ENCODE measurements at regions not wholly inside any gene's neighbourhood (a gene's known extent, or its start where the extent isn't known, plus 50 kb on each side); places are given as distances from the start of the nearest gene placed in this dataset.
A peak's percentile ranks its signal among the peaks of the same experiment; 100 is the strongest.
"Not testable (repeated sequence)": the region's sequence is repeated elsewhere in the genome, so short reads cannot be mapped to it uniquely, and the experiment has no call there.

DNA sequence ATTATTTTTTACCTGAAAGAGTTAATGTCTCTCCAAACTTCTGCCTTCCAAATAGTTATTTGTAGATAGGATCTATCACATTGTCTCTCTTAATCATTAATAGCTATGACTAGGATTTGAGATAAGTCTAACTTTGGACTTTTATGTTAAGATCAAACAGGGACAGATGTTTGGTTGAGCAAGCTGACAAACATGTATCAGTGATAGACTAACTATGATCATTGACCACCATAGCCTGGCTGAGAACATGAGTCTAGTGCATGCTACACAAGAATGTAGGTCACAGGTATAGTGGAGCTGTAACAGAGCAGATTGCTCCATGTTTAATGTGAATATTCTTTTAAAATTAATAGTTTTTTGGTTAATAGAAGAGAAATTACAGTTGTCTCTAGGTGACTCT is 52.0 kb downstream of the SYT15B start:
- H3K9me3 ChIP-seq (ENCODE audit: control insufficient read depth, insufficient read depth, low read length); DNase-seq (ENCODE audit: low read depth, low spot score); H3K4me3 ChIP-seq (ENCODE audit: low read depth, low read length); H3K27me3 ChIP-seq (ENCODE audit: control insufficient read depth, insufficient read depth, low read length); CTCF ChIA-PET; H3K27ac ChIP-seq (ENCODE audit: low read depth, low read length); POLR2A ChIA-PET: not testable (repeated sequence)

DNA sequence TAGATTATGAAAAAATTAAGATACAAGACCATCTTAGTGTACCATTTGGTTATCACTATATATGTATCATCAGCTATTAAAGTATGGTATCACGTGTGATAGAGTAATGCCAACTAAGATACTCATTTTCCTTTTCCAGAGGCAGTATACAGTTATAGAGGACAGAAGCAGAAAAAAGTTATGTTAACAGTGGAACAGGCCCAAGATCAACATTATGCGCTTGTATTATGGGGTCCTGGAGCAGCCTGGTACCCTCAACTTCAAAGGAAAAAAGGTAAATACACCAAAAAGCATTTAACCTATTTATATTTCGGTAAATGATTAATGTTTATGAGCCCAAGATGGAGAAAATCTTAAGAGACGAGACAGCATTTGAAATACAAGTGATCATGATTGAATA is 52.9 kb downstream of the SYT15B start:
- H3K27ac ChIP-seq (ENCODE audit: low read depth, low read length); H3K27me3 ChIP-seq (ENCODE audit: control insufficient read depth, insufficient read depth, low read length); CTCF ChIA-PET; H3K4me3 ChIP-seq (ENCODE audit: low read depth, low read length); POLR2A ChIA-PET; H3K9me3 ChIP-seq (ENCODE audit: control insufficient read depth, insufficient read depth, low read length); DNase-seq (ENCODE audit: low read depth, low spot score): not testable (repeated sequence)

DNA sequence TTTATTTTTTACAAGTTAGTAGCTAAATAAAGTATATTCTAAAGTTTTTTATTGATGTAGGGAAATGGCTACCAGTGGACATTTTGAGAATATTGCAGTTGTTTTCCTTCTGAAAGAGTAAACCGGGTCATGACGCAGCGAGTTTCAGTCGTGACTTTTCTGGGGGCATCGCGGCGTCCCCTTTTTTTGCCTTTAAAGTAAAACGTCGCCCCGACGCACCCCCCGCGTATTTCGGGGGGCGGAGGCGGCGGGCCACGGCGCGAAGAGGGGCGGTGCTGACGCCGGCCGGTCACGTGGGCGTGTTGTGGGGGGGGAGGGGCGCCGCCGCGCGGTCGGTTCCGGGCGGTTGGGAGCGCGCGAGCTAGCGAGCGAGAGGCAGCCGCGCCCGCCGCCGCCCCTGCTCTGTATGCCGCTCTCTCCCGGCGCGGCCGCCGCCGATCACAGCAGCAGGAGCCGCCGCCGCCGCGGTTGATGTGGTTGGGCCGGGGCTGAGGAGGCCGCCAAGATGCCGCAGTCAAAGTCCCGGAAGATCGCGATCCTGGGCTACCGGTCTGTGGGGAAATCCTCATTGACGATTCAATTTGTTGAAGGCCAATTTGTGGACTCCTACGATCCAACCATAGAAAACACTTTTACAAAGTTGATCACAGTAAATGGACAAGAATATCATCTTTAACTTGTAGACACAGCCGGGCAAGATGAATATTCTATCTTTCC is 57.5 kb downstream of the SYT15B start:
- H3K27ac ChIP-seq (ENCODE audit: low read depth, low read length); H3K27me3 ChIP-seq (ENCODE audit: control insufficient read depth, insufficient read depth, low read length); POLR2A ChIA-PET; H3K9me3 ChIP-seq (ENCODE audit: control insufficient read depth, insufficient read depth, low read length); DNase-seq (ENCODE audit: low read depth, low spot score); CTCF ChIA-PET: not testable (repeated sequence)
- H3K4me3 ChIP-seq (ENCODE audit: low read depth, low read length) = peak overlapping the region; percentile 52

DNA sequence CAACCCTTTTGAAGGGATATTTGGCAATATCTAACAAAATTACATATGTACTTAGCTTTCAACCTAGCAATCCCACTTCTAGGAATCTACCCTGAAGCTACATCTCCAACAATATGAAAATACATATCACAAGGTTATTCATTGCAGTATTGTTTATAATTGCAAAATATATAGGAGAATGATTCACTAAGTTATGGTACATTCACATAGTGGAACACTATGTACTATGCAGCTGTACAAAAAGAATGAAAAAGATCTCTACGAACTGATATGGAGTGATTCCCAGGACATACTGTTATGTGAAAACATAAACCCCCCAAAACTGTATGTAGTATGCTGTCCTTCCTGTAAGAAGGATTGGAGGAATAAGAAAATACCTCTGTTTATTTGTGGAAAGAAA is 62.1 kb downstream of the SYT15B start:
- CTCF ChIA-PET; H3K9me3 ChIP-seq (ENCODE audit: control insufficient read depth, insufficient read depth, low read length); POLR2A ChIA-PET; H3K27ac ChIP-seq (ENCODE audit: low read depth, low read length); H3K4me3 ChIP-seq (ENCODE audit: low read depth, low read length); H3K27me3 ChIP-seq (ENCODE audit: control insufficient read depth, insufficient read depth, low read length); DNase-seq (ENCODE audit: low read depth, low spot score): not testable (repeated sequence)

DNA sequence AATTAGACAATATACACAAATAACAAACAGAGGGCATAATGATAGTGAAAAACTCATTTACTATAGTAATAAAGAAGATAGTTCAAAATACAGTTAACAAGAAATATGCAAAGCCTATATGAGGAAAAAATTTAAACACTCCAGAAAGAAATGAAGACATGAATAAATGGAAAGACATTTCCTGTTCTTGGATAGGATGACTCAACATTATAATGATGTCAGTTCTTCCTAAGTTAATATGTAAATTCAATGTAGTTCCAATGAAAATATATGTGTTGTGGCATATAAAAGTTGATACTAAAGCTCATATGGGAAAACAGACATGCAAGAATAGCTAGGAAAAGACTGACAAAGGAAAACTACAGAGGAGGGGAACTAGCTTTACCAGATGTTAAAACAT is 63.5 kb downstream of the SYT15B start:
- H3K4me3 ChIP-seq (ENCODE audit: low read depth, low read length); H3K27me3 ChIP-seq (ENCODE audit: control insufficient read depth, insufficient read depth, low read length); CTCF ChIA-PET; DNase-seq (ENCODE audit: low read depth, low spot score); H3K27ac ChIP-seq (ENCODE audit: low read depth, low read length); H3K9me3 ChIP-seq (ENCODE audit: control insufficient read depth, insufficient read depth, low read length); POLR2A ChIA-PET: not testable (repeated sequence)

DNA sequence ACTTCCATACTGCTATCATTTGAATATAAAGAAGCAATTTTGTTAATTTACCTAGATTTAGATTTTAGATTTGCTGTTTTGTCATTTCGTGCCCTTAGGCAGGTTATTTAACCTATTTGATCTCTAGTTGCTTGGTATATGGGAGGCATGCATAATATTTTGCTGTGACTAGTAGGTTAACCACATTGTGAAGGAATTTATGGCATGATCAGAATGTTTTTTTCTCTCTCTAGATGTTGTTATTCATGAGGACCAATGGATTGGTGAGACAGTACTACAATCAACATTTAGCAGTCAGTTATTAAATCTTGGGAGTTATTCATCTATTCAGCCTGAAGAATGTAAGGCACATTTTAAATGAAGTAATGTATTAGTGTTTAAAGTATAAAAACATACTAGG is 67.2 kb downstream of the SYT15B start:
- CTCF ChIA-PET; H3K27ac ChIP-seq (ENCODE audit: low read depth, low read length); DNase-seq (ENCODE audit: low read depth, low spot score); POLR2A ChIA-PET; H3K9me3 ChIP-seq (ENCODE audit: control insufficient read depth, insufficient read depth, low read length); H3K27me3 ChIP-seq (ENCODE audit: control insufficient read depth, insufficient read depth, low read length); H3K4me3 ChIP-seq (ENCODE audit: low read depth, low read length): not testable (repeated sequence)

DNA sequence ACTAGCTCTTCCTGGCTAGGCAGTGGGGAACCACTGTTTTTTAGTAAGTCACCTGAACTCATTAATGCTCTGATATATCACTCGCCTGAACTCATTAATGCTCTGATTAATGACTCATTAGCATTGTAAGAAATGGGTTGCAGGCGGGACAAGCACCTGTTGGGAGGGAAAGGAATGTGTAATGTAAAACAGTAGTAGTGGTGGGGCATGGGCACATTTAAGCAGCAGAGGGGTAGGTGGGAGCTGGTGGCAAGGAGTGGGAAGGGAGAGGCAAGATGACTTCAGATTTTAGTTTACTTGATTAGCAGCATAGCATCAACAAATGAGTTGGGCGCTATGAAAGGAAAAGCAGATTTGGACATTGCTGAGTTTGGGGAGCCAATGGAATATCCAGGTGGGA is 68.2 kb downstream of the SYT15B start:
- DNase-seq (ENCODE audit: low read depth, low spot score); CTCF ChIA-PET; H3K27ac ChIP-seq (ENCODE audit: low read depth, low read length); H3K4me3 ChIP-seq (ENCODE audit: low read depth, low read length); POLR2A ChIA-PET; H3K9me3 ChIP-seq (ENCODE audit: control insufficient read depth, insufficient read depth, low read length); H3K27me3 ChIP-seq (ENCODE audit: control insufficient read depth, insufficient read depth, low read length): not testable (repeated sequence)

DNA sequence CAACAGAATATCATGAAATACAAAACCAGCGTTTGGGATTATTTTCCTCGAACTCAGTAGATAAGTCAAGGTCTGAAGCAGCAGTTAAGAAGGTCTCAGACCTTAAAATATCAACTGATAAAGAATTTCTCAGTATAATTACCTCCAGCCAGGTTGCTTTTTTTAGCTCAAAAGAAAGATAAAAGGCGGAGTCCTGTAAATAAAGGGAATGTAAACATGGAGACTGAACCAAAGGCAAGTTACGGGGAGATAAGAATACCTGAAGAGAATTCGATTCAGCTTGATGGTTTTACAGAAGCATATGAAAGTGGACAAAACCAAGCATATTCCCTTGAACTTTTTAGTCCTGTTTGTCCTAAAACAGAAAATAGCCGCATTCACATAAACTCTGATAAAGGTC is 73.1 kb downstream of the SYT15B start:
- H3K27ac ChIP-seq (ENCODE audit: low read depth, low read length); H3K9me3 ChIP-seq (ENCODE audit: control insufficient read depth, insufficient read depth, low read length); H3K27me3 ChIP-seq (ENCODE audit: control insufficient read depth, insufficient read depth, low read length); CTCF ChIA-PET; DNase-seq (ENCODE audit: low read depth, low spot score); POLR2A ChIA-PET; H3K4me3 ChIP-seq (ENCODE audit: low read depth, low read length): not testable (repeated sequence)

DNA sequence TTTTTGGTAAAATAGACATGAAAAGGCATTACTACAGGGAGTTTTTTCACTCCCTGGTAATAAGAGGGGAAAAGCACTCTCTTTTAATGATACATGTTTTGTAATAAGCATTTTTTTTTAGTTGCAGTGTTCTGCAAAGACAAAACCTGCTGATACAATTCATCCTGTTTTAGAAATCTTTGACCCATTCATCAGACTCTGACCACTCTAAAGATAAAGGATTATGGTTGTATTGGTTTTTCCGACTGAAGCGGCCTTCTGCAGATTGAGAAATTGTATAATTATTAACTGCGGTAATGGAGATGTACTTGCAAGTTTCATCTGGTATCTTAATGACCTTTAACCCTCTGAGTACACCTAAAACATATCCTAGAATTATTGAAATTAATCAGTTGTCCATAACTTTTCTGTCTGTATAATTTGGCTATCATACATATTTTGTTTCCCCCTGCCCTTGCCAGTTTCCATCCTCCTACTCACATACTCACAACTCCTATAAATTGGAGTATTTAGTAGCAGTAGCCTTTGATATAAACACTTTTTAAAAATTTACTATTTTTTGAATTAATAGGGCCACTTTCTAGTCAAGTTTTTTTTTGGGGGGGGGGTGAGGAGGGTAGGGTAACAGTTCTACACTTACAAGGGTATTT is 79.4 kb downstream of the SYT15B start:
- H3K27me3 ChIP-seq (ENCODE audit: control insufficient read depth, insufficient read depth, low read length); POLR2A ChIA-PET; H3K9me3 ChIP-seq (ENCODE audit: control insufficient read depth, insufficient read depth, low read length); DNase-seq (ENCODE audit: low read depth, low spot score); CTCF ChIA-PET; H3K27ac ChIP-seq (ENCODE audit: low read depth, low read length); H3K4me3 ChIP-seq (ENCODE audit: low read depth, low read length): not testable (repeated sequence)

DNA sequence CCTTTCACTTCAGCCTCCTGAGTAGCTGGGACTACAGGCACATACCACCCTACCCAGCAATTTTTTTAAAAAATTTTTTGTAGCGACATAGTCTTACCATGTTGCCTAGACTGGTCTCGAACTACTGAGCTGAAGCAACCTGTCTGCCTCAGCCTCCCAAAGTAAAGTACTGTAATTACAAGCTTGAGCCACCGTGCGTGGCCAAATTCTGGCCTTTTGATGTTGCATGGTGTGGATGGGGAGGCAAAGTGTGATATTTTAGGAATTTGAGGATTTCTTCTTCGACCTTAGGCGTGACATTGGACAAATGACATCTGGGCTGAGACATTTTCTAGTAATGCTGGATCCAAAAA is 81.8 kb downstream of the SYT15B start:
- POLR2A ChIA-PET; DNase-seq (ENCODE audit: low read depth, low spot score); CTCF ChIA-PET; H3K9me3 ChIP-seq (ENCODE audit: control insufficient read depth, insufficient read depth, low read length); H3K27me3 ChIP-seq (ENCODE audit: control insufficient read depth, insufficient read depth, low read length); H3K27ac ChIP-seq (ENCODE audit: low read depth, low read length); H3K4me3 ChIP-seq (ENCODE audit: low read depth, low read length): not testable (repeated sequence)

DNA sequence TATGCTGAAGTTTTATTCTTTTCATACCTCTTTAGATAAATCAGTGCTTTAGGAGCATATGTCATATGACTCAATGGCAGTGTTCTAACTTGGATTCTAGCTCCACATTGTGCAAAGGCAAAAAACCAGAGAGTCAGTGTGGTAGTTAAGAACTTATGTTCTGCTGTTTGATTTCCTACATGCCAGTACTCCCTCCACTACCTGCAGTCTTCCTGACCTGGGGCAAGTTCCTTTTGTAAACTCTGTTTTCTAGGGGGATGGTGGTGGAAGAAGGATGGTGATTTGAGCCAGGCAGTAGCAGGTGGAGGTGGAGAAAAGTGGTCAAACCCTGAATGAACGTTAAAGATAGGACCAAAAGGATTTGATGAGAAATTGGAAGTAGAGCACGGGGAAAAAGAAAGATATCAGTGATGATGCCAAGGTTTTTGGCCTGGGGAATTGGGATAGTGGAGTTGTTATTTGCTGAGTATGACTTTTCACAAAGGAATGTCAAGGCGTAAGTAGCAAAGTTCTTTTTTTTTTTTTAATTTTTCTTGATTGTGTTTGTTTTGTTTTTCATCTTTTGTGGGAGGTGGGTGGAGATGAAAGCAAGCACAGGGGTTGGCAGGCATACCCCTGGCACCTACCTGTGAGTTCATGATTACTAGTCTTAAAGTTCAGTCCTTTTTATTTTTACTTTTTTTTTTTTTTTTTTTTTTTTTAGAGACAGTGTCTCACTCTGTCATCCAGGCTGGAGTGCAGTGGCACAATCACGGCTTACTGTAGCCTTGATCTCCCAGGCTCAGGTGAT is 82.3 kb downstream of the SYT15B start:
- H3K9me3 ChIP-seq (ENCODE audit: control insufficient read depth, insufficient read depth, low read length); POLR2A ChIA-PET; H3K27me3 ChIP-seq (ENCODE audit: control insufficient read depth, insufficient read depth, low read length); CTCF ChIA-PET; DNase-seq (ENCODE audit: low read depth, low spot score); H3K27ac ChIP-seq (ENCODE audit: low read depth, low read length); H3K4me3 ChIP-seq (ENCODE audit: low read depth, low read length): not testable (repeated sequence)

DNA sequence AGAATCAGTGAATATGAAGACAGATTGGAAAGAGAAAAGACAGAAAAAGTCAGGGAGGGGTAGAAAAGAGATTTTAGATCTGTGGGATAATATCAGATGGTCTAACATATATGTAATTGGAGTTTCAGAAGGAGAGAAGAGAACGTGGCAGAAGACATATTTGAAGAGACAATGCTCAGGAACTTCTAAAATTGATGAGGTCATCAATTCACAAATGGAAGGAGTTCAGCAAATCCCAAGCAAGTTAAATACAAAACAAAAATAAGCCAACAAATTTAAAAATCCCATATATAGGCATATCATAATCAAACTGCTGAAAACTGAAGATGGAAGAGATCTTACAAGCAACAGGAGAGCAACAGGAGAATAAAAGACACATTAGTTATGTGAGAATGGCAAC is 87.3 kb downstream of the SYT15B start:
- H3K4me3 ChIP-seq (ENCODE audit: low read depth, low read length); H3K27me3 ChIP-seq (ENCODE audit: control insufficient read depth, insufficient read depth, low read length); H3K27ac ChIP-seq (ENCODE audit: low read depth, low read length); DNase-seq (ENCODE audit: low read depth, low spot score); H3K9me3 ChIP-seq (ENCODE audit: control insufficient read depth, insufficient read depth, low read length); CTCF ChIA-PET; POLR2A ChIA-PET: not testable (repeated sequence)

Measured in AG04450 (cell line).